Neural cell (in vitro differentiated cells): ENCODE measurements at regions not wholly inside any gene's neighbourhood (a gene's known extent, or its start where the extent isn't known, plus 50 kb on each side); places are given as distances from the start of the nearest gene placed in this dataset.

Experiments used
- CTCF ChIP-seq: fragments of 450-650 bp; IDR thresholded peaks from 2 replicates; pipeline ENCODE4 v1.5.1; 2014; ENCODE audit warnings: antibody characterized with exemption, mild to moderate bottlenecking, moderate library complexity; ENCODE audit not compliant: poor library complexity, severe bottlenecking
- EP300 ChIP-seq: fragments of 450-650 bp; conservative IDR thresholded peaks from 2 replicates; pipeline ENCODE4 v1.6.1; 2014; ENCODE audit warnings: antibody characterized with exemption, mild to moderate bottlenecking, moderate library complexity; ENCODE audit not compliant: poor library complexity, severe bottlenecking
- EZH2 ChIP-seq: fragments of 200-600, 300-800 bp; shearing (Covaris generic), sonication (generic); IDR thresholded peaks from 2 replicates; pipeline ENCODE4 v1.6.1; 2014; ENCODE audit warnings: antibody characterized with exemption, low read length, borderline replicate concordance, mild to moderate bottlenecking; ENCODE audit not compliant: insufficient read depth, poor library complexity, severe bottlenecking

- TF ChIP-seq CTCF (no peak), EZH2 (no peak), EP300 (no peak)
These were observed 212.6 kb downstream of the MN1 start for GRCh38 chr22:27588915-27589314.
